ENCODE measurements at regions not wholly inside any gene's neighbourhood (a gene's known extent, or its start where the extent isn't known, plus 50 kb on each side); places are given as distances from the start of the nearest gene placed in this dataset.

DNA sequence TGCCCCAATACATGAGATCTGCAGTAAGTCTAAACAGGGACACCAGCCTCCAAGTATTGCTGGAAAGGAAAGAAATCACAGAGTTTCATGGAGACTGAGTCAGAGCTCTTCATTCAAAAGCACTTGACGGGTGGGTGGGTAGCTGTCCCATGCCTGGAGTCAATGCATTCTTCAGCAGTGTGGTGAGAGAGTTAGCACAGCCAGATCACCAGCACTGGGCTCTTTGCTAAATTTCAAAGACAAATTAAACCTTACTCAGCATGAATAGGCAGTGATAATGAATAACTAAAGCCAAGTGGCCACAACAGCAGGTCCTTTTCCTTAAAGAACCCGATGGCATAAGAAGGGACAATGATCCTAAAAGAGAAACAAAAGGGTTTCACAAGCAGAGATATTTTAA lies 192.4 kb downstream of the ACTL7B start:
- TF ChIP-seq, protein P1, sequence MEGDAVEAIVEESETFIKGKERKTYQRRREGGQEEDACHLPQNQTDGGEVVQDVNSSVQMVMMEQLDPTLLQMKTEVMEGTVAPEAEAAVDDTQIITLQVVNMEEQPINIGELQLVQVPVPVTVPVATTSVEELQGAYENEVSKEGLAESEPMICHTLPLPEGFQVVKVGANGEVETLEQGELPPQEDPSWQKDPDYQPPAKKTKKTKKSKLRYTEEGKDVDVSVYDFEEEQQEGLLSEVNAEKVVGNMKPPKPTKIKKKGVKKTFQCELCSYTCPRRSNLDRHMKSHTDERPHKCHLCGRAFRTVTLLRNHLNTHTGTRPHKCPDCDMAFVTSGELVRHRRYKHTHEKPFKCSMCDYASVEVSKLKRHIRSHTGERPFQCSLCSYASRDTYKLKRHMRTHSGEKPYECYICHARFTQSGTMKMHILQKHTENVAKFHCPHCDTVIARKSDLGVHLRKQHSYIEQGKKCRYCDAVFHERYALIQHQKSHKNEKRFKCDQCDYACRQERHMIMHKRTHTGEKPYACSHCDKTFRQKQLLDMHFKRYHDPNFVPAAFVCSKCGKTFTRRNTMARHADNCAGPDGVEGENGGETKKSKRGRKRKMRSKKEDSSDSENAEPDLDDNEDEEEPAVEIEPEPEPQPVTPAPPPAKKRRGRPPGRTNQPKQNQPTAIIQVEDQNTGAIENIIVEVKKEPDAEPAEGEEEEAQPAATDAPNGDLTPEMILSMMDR (conservative IDR thresholded peaks at IDR 0.05; ENCODE audit: low read length) = no peak
- TF ChIP-seq EZH2phosphoT487 (IDR thresholded peaks at IDR 0.05; ENCODE audit: borderline replicate concordance) = no peak

All from Loucy (cell line).